ENCODE measurements at regions not wholly inside any gene's neighbourhood (a gene's known extent, or its start where the extent isn't known, plus 50 kb on each side); places are given as distances from the start of the nearest gene placed in this dataset.

GRCh38 chr3:99269606-99270351, 368.3 kb upstream of the DCBLD2 start (continued):
- no peak for TF ChIP-seq ZEB1 (IDR thresholded peaks at IDR 0.05; ENCODE audit: insufficient replicate concordance, low read depth)
- no peak for TF ChIP-seq TOE1 (CRISPR knock-in tag; IDR thresholded peaks at IDR 0.05)
- no peak for TF ChIP-seq ZNF101 (CRISPR knock-in tag; IDR thresholded peaks at IDR 0.05; ENCODE audit: borderline replicate concordance, low read depth)
- TF ChIP-seq, protein P1, sequence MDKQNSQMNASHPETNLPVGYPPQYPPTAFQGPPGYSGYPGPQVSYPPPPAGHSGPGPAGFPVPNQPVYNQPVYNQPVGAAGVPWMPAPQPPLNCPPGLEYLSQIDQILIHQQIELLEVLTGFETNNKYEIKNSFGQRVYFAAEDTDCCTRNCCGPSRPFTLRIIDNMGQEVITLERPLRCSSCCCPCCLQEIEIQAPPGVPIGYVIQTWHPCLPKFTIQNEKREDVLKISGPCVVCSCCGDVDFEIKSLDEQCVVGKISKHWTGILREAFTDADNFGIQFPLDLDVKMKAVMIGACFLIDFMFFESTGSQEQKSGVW (CRISPR knock-in tag; IDR thresholded peaks at IDR 0.05; ENCODE audit: borderline replicate concordance), result no peak
- no peak for TF ChIP-seq ASH2L (IDR thresholded peaks at IDR 0.05; ENCODE audit: insufficient read length, low read depth, low read length)
- TF ChIP-seq SRY (CRISPR knock-in tag; IDR thresholded peaks at IDR 0.05), result no peak
- no peak for TF ChIP-seq ZNF7 (CRISPR knock-in tag; IDR thresholded peaks at IDR 0.05)

DNA sequence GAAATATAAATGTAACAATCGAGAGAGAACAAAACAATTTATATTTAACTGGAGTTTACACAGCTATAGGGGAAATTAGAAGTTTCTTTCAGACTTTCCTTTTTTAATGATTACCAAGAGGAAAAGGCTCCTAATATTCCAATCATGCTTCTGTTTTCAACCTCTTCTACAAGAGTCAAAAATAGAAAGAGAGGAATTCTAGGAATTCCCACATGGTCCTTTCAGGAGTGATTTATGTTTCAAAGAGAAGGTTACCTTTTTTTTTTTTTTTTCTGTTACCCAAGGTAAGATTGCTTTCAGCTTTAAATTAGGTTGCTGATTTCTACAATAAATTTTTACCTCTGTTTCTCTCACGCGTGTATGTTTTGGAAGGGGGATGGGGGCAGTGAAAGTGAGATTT, 355.3 kb upstream of the DCBLD2 start:
- 31% methylated on average over 3 of the region's 3 CpGs for WGBS (ENCODE audit: low lambda C conversion rate)
- Histone ChIP-seq H3K4me3 (replicated peaks in 1 of 3; ENCODE audit: insufficient read depth in 1 of 3, low read depth in 2 of 3, low read length in 3 of 3) (no peak overlapping the region), H4K20me1 (ENCODE audit: insufficient read depth, low read length) (no peaks in the 10 kb centered on the region), H3K4me1 (ENCODE audit: insufficient read depth, low read length) (no peaks in the 10 kb centered on the region), H3K27me3 (ENCODE audit: control insufficient read depth in 1 of 2, insufficient read depth in 2 of 2, low read length in 2 of 2) (no peaks in the 10 kb centered on the region), H3K9ac (ENCODE audit: insufficient read depth, low read depth, low read length) (no peak overlapping the region), H3K27ac (ENCODE audit: extremely low read length, insufficient read depth, low read length) (no peak overlapping the region), H3K79me2 (ENCODE audit: insufficient read depth, low read length) (no peaks in the 10 kb centered on the region), H3K4me2 (ENCODE audit: low read depth, low read length) (no peak overlapping the region), H2AFZ (ENCODE audit: low read length) (no peak overlapping the region), H3K36me3 (replicated peaks in 1 of 2; ENCODE audit: control insufficient read depth in 1 of 2, insufficient read depth in 2 of 2, low read length in 2 of 2) (no peaks in the 10 kb centered on the region), H3K9me3 (ENCODE audit: low read length) (no peaks in the 10 kb centered on the region)
- FAIRE-seq (no peak), DNase-seq (ENCODE audit: low spot score) (no peak), ATAC-seq (no peak)
- TF ChIP-seq ZBTB7A (CRISPR knock-in tag; IDR thresholded peaks at IDR 0.05), result no peak
- no peak for TF ChIP-seq KMT2A (CRISPR knock-in tag; IDR thresholded peaks at IDR 0.05)
- TF ChIP-seq, protein P2, sequence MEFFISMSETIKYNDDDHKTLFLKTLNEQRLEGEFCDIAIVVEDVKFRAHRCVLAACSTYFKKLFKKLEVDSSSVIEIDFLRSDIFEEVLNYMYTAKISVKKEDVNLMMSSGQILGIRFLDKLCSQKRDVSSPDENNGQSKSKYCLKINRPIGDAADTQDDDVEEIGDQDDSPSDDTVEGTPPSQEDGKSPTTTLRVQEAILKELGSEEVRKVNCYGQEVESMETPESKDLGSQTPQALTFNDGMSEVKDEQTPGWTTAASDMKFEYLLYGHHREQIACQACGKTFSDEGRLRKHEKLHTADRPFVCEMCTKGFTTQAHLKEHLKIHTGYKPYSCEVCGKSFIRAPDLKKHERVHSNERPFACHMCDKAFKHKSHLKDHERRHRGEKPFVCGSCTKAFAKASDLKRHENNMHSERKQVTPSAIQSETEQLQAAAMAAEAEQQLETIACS (CRISPR knock-in tag; IDR thresholded peaks at IDR 0.05), result no peak
- intact Hi-C loops (cut with micrococcal nuclease; ENCODE audit: unreplicated experiment), result no loop called here
- CTCF ChIA-PET (ENCODE audit: low intra/inter-chr PET ratio, low total read pairs), result no interaction called here
- POLR2A ChIA-PET, result no interaction called here
- no TSS peak for BruUV-seq (replicated peaks)
- in situ Hi-C loops (cut with HindIII; ENCODE audit: extremely low pct_ligation_motif_present, low pct_unique_long_range_greater_than_20kb), result no loop called here

All from HepG2 (cell line).